CD4-positive, alpha-beta T cell treated with Interleukin-4 for 4 hours (primary cell): ENCODE measurements at regions not wholly inside any gene's neighbourhood (a gene's known extent, or its start where the extent isn't known, plus 50 kb on each side); places are given as distances from the start of the nearest gene placed in this dataset.
A peak's percentile ranks its signal among the peaks of the same experiment; 100 is the strongest.

Experiments
- DNase-seq: peaks from one replicate; pipeline ENCODE4 v3.0.0-alpha.2; 2020

- DNase-seq = no peak
These were observed 50.7 kb upstream of the TOX2 start for GRCh38 chr20:43863821-43864544.

DNA sequence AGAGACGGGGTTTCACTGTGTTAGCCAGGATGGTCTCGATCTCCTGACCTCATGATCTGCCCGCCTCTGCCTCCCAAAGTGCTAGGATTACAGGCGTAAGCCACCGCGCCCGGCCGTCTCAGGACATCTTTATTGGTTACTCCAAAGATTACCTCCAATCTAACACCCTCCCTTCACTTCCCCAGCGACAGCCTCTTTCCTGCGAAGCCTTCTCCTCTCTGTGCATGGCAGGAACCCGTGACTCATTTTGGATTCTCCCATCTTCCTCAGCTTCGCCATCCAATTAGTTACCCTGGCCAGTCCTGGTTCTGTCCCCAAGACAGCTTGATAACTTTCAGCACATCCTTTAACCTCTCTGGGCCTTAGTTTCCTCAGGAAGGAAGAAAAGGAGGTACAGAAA is 51.3 kb upstream of the TOX2 start:
- DNase-seq = no peak

- no peak for DNase-seq
These were observed 52.2 kb upstream of the TOX2 start for GRCh38 chr20:43862438-43862837.

GRCh38 chr20:43859994-43860393 is 54.7 kb upstream of the TOX2 start:
- DNase-seq = no peak

- no peak for DNase-seq
These were observed 56.7 kb upstream of the TOX2 start for GRCh38 chr20:43857932-43858331.

- DNase-seq = no peak
These were observed 57.5 kb upstream of the TOX2 start for GRCh38 chr20:43857127-43857526.

GRCh38 chr20:43855803-43856202 is 58.8 kb upstream of the TOX2 start:
- DNase-seq = no peak

GRCh38 chr20:43853918-43854317 is 60.7 kb upstream of the TOX2 start:
- DNase-seq = no peak

GRCh38 chr20:43853174-43853803 is 61.4 kb upstream of the TOX2 start:
- no peak for DNase-seq

DNA sequence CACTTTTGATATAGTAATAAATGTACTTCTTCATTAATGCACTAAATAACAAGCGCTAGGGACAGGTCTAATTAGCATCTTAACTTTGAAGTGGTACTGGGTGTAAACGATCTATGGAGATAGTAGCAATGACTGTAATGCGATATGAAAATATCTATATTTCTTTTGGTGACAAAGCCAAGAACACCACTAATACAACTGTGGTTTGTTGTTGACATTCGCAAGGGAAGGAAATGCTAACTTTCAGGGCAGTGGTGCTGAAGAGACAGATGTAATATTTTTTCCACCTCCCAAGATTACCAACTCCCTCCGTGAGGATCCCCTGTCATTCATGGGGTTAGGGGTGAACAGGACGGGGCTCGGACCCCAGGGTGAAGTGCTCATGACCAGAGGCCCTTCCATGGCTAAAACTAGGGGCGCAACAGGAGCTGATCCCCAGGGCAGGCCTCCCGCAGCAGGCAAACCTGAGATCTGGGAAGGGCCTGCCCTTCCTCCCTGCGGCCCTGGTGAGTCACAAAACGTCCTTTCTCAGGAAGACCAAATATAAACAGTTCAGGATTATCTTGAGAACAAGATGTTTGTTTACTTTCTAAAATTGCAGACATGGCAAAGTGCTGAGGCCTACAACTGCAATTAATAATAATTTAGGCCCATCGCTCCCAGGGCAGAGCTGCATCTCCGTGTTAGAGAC is 65.0 kb upstream of the TOX2 start:
- no peak for DNase-seq

GRCh38 chr20:43846516-43846905 is 68.1 kb upstream of the TOX2 start:
- DNase-seq = no peak

DNA sequence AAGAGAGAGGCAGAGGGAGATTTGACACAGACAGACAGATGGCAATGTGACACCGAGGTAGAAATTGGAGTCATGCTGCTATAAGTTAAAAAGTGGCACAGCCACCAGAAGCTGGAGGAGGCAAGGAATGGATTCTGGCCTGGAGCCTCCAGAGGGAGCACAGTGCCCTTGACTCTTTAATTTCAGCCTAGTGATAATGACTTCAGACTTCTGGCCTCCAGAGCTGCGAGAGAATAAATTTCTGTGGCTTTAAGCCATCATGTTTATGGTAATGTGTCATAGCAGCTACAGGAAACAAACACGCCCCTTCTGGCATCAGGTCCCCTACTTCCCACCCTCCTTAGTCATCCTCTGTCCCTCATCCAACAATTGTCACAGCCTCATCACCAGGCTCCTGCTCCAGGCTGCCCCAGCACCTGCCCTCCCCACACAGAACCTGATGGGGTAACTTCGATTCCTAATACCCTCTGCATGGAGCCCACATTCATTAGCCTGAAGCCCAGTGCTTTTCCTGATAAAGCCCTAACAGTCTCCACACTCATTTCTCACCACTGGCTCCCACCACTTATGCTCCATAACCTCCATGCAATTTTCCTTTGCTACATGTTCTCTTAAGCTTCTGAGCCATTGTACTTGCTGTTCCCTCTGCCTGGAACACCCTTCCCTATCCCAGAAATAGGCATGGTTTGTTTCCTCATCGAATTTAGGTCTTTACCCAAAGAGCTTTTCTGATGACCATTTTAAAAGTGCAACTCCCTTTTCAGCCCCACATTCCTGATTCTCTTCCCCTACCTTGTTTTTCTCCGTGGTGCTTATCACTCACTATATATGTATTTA is 69.7 kb upstream of the TOX2 start:
- no peak for DNase-seq

DNA sequence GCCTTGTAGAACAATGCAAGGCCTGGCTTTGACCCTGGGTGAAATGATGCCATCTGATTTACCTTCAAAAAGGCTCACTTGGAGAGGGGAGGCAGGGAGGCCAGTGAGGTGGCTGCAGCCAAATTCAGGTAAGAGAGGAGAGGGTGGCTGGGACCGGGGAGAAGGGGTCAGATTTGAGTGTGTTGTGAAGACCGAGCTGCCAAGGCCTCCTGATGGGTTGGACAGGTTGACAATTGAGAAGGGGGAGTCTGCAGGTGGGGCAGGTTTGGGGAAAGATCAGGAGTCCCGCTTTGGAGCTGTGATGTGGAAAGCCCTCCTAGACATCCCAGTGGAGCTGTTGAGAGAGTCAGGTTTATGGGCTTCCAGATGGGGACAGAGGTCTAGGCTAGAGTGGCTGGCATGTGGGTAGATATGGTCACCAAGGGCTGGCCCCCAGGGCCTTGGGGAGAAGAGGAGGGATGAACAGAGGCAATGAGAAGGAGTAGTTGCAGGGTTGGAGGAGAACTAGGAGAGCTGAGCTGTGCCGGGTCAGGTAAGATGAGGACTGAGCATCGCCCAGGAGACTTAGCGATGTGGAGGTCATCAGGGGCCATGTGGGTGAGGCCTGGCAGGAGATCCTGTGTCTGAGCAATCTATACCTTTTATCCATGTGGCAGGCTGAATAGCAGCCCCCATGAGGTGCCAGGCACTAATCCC is 70.5 kb upstream of the TOX2 start:
- DNase-seq = no peak

DNA sequence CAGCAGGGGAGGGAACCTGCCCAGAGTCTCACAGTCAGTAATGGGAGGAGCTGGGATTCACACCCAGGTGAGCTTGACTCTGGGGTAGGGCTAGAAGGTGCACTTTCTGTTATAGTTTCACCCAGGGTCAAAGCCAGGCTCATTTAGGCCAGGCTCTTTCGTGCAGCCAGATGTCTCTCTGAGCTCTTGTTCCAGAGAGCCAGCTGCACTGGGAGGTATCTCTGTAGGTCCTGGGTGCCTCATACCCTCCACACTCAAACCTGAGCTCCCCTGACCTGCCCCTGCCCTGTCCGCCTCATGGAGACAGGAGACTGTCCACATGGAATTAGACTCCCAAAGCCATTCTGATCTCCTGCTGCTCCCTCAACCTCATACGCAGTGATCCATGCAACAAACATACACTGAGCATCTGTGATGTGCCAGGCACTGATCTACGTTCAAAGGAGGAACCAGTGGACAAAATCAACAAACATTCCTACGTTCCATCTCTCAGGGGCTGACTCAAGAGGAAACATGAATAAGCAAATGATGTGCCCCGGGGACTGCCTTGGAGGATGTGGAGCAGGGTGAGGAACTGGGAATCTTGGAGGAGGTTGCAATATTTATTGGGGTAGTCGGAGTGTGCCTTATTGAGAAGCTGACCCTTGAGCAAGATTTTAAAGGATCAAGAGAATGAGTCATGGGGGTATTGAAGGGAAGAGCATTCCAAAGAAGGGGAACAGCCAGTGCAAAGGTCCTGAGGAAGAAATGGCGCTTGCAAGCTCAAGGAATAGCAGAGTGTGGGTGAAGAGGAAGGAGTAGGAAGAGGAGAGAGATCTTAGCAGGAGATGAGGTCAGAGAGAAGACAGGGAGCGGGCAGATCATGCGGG is 71.3 kb upstream of the TOX2 start:
- DNase-seq = no peak

DNA sequence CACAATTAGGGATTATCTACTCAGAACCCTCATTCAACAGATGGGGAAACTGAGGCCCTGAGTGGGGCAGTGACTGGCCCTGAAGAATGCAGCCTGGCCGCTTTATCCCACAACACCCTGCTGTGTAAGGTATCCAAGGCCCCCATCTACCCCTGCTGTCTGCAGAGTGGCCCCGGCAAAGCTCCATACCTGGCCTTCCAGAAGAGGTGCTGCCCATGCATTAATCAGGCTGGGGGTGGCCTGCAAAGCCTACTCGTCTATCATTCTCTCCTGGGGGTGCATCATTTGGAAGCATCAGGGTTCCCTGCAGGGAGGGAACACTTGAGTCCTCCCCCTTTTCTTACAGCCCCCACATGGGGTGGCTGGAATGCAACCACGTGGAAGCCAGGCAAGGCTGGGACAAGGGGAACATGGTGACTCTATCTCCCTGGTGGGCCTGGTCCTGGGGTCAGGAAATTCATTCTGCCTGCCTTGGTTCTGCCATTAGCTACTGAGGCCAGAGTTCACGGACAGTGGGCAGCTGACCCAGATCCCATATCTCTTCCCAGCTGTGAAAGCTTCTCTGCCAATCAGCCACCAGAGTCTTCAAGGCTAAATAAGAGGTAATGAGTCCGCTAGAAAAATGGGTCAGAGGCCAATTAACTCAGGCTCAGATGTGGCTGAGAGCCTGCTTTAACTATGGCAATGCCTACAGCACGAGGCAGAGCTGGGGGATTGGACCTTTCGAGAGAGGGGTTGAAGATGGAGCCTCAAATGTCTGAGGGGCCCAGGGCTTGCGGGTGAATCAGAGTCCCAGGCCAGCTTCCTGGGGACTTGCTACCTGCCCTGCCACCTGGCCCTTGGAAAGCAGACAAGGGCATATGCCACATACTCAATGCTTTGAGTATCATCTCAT is 72.3 kb upstream of the TOX2 start:
- no peak for DNase-seq

- peak; percentile 28 for DNase-seq
These were observed 74.1 kb upstream of the TOX2 start for GRCh38 chr20:43840382-43841070.

- DNase-seq = peak; percentile 4
These were observed 74.9 kb upstream of the TOX2 start for GRCh38 chr20:43839793-43840199.

GRCh38 chr20:43838703-43839060 is 76.0 kb upstream of the TOX2 start:
- no peak for DNase-seq

DNA sequence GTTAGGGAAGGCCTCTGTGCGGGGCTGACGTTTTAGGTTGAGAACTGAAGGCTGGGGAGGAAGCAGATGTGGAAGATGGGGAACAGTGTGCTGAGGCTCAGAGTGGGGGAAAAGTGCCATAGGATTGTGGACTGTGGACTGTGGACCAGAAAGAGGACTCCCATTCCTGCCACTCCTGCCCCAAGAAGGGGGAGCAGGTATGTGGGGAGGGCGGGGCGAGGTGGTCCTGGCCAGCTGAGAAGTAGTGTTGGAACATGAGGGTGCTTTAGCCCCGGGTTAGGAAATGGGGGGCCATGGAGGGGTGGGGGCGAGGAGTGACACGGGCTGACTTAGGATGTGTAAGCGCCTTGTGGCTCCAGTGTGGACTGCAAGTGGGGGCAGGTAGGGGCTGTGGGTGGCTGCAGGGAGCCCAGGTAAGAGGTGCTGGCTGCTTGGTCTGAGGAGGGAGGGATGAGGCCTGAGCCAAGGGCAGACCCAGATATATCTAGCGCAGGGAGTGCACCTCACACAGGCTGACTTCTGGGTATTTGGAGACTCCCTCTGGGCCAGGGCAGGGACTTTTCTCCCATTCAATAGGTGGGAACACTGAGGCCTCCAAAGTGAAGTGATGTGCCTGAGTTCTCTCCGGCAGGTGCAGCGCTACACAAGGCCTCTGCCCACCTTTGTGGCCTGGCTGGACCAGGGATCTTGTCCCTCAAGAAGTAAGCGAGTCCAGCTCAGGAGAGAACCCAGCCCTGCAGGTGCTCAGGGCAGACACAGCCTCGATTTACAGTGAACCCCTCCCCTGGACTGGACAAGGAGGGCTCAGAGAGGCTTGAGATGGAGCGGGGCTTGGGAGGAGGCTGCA is 76.6 kb upstream of the TOX2 start:
- no peak for DNase-seq
